ENCODE measurements at regions not wholly inside any gene's neighbourhood (a gene's known extent, or its start where the extent isn't known, plus 50 kb on each side); places are given as distances from the start of the nearest gene placed in this dataset.

DNA sequence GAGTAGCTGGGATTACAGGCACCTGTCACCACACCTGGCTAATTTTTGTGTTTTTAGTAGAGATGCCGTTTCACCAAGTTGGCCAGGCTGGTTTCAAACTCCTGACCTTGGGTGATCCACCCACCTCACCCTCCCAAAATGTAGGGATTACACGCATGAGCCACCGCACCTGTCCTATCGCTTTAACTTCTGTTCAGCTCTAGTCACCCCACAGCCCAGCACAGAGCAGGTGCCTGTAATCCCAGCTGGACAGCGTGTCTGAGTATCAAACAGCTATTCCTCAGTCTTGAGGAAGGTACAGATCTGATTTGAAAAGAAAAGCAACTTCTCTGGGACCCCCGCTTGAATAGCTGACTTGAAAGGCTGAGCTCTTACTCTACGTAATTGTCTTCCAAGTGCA is 149.1 kb downstream of the CTTN start:
- TF ChIP-seq, protein P1, sequence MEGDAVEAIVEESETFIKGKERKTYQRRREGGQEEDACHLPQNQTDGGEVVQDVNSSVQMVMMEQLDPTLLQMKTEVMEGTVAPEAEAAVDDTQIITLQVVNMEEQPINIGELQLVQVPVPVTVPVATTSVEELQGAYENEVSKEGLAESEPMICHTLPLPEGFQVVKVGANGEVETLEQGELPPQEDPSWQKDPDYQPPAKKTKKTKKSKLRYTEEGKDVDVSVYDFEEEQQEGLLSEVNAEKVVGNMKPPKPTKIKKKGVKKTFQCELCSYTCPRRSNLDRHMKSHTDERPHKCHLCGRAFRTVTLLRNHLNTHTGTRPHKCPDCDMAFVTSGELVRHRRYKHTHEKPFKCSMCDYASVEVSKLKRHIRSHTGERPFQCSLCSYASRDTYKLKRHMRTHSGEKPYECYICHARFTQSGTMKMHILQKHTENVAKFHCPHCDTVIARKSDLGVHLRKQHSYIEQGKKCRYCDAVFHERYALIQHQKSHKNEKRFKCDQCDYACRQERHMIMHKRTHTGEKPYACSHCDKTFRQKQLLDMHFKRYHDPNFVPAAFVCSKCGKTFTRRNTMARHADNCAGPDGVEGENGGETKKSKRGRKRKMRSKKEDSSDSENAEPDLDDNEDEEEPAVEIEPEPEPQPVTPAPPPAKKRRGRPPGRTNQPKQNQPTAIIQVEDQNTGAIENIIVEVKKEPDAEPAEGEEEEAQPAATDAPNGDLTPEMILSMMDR (IDR thresholded peaks at IDR 0.05; ENCODE audit: insufficient read depth, low read depth, low read length): no peak
- TF ChIP-seq EZH2 (IDR thresholded peaks at IDR 0.05; ENCODE audit: insufficient read depth, low read length): no peak
